GM20000 (cell line): ENCODE measurements at regions not wholly inside any gene's neighbourhood (a gene's known extent, or its start where the extent isn't known, plus 50 kb on each side); places are given as distances from the start of the nearest gene placed in this dataset.
A peak's percentile ranks its signal among the peaks of the same experiment; 100 is the strongest.
"Not testable (repeated sequence)": the region's sequence is repeated elsewhere in the genome, so short reads cannot be mapped to it uniquely, and the experiment has no call there.

Experiments used
- DNase-seq: peaks from one replicate; pipeline ENCODE4 v3.0.0; 2012; ENCODE audit warnings: low spot score
- TF ChIP-seq, protein P1 (sequence below): IDR thresholded peaks from 2 replicates; pipeline ENCODE4 v1.5.1; 2012; ENCODE audit warnings: mild to moderate bottlenecking, control low read depth; ENCODE audit errors: extremely low read depth, missing control alignments

DNA sequence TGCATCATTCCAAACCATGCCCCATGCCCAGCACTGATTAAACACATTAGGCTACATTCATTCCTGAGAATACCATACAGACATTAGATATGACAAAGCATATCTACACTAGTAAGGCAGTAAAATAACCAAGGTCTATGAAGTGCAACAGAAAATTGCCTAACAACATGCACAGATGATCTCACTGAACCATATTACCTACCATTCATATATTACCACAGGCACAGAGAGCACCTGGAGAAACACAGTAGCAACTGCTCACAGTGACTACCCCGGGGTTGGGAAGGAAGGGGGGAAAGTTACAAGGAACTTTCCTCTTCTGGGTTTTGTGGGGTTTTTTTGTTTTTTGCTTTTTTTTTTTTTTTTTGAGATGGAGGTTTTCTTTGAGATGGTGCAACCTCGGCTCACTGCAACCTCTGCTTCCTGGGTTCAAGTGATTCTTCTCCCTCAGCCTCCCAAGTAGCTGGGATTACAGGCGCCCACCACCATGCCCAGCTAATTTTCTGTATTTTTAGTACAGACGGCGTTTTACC lies 669.6 kb downstream of the UQCRFS1 start:
- TF ChIP-seq, protein P1, sequence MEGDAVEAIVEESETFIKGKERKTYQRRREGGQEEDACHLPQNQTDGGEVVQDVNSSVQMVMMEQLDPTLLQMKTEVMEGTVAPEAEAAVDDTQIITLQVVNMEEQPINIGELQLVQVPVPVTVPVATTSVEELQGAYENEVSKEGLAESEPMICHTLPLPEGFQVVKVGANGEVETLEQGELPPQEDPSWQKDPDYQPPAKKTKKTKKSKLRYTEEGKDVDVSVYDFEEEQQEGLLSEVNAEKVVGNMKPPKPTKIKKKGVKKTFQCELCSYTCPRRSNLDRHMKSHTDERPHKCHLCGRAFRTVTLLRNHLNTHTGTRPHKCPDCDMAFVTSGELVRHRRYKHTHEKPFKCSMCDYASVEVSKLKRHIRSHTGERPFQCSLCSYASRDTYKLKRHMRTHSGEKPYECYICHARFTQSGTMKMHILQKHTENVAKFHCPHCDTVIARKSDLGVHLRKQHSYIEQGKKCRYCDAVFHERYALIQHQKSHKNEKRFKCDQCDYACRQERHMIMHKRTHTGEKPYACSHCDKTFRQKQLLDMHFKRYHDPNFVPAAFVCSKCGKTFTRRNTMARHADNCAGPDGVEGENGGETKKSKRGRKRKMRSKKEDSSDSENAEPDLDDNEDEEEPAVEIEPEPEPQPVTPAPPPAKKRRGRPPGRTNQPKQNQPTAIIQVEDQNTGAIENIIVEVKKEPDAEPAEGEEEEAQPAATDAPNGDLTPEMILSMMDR = no peak
- no peak for DNase-seq

DNA sequence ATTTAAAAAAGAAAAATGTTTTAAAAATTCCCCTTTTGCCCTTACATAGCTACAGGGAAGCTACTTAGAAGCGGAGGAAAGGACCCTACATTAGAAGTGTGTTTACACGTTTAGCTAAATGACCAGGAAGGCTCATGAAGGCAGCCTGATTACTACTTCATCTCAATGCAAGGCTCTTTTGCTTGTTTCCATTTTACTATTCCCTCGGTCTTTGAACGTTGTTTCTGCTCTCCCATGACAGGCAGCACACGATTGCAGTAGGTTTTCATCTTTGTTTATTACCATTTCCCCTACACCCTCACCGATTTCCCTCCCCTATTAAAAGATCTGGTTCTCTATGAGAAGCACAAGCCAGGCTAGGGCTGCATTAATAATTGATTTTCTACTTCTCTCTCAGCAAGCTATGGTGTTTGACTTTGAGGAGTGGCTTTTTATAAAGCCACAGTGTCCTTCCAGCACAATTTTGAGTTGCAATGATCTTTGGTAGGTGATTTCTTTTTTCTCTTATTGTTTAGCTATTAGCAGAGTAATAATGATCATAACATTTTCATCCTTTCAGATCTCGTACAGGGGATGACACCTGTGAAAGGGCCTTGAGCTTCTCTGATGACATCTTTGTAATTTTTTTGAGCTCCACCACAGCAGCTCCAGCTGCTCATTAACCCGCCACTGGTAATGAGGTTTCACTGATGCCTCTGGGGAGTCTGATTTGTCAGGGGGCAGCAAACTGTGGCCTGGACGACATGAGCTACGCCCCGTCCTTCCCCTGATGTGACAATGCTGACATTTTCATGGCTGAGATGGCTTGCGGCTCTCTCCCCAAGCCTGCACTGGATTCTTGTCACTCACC lies 670.3 kb downstream of the UQCRFS1 start:
- peak; percentile 9 for DNase-seq
- TF ChIP-seq, protein P1 = no peak

- DNase-seq = no peak
- TF ChIP-seq, protein P1 = no peak
Measured at GRCh38 chr19:28541602-28542393, 671.2 kb downstream of the UQCRFS1 start.

GRCh38 chr19:28541029-28541428 lies 671.9 kb downstream of the UQCRFS1 start:
- TF ChIP-seq, protein P1 = no peak
- DNase-seq = no peak

- DNase-seq = not testable (repeated sequence)
Measured at GRCh38 chr19:28540385-28540784, 672.6 kb downstream of the UQCRFS1 start.

DNA sequence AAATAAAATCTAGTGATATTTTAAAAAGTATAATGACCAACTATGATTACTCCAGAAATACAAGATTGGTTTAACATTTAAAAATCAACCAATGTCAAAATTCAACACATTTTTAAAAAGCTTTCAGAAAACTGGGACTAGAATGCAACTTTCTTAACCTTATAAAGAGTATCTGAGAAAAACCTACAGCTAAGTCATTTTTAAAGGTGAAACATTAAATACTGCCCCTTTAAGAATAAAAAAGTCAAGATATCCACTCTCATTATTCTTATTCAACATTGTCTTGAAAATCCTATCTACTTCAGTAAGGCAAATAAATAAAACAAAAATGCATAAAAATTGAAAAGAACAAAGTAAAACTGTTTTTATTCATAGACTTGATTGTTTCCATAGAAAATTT lies 673.2 kb downstream of the UQCRFS1 start:
- no peak for DNase-seq
- TF ChIP-seq, protein P1 = no peak

GRCh38 chr19:28538579-28538978 lies 674.4 kb downstream of the UQCRFS1 start:
- not testable (repeated sequence) for DNase-seq

GRCh38 chr19:28537896-28538295 lies 675.1 kb downstream of the UQCRFS1 start:
- TF ChIP-seq, protein P1 = no peak
- no peak for DNase-seq
